Fibroblast of skin of abdomen (primary cell): ENCODE measurements at regions not wholly inside any gene's neighbourhood (a gene's known extent, or its start where the extent isn't known, plus 50 kb on each side); places are given as distances from the start of the nearest gene placed in this dataset.

ENCODE experiments used
- DNase-seq: peaks from one replicate; pipeline ENCODE4 v3.0.0-alpha.2; 2013

- no peak for DNase-seq
These were observed 274.9 kb upstream of the DCBLD2 start for GRCh38 chr3:99176169-99176964.

- DNase-seq = peak; percentile 76
These were observed 273.8 kb upstream of the DCBLD2 start for GRCh38 chr3:99175276-99175812.

DNA sequence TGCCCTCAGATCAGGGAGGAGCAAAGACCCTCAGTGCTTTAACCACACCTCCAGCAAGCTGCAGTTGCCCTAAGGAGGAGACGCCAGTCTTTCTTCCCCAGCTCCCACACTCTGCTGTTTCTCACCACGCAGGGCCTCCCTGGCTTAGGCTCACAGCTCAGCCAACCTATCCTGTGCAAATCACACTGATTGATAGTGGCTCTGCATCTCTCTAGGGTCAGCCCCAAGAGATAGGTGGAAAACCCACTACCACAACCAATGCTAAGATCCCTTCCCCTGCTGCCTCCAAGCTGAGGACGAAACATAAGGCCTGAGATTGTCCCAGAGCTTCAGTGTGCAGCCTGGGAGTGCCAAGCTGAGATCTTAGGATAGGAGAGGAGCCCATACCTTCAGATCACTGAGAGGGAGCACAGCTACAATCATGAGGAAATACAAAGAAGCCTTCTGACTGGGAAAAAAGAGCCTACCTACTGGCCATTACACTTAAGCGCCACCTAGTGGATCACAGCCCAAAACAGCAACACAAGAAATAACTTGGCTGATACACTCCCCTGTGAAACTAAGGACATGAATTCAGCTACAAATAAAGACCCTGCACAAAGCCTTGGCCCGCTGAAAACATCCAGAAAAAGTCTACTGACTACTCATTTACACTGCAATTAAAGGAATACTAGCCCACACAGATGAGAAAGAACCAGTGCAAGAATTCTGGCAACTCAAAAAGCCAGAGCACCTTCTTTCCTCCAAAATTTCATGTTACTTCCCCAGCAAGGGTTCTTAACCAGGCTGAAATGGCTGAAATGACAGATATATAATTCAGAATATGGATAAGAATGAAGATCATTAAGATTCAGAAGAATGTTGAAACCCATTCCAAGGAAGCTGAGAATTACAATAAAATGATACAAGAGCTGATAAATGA is 271.5 kb upstream of the DCBLD2 start:
- DNase-seq = peak; percentile 78

DNA sequence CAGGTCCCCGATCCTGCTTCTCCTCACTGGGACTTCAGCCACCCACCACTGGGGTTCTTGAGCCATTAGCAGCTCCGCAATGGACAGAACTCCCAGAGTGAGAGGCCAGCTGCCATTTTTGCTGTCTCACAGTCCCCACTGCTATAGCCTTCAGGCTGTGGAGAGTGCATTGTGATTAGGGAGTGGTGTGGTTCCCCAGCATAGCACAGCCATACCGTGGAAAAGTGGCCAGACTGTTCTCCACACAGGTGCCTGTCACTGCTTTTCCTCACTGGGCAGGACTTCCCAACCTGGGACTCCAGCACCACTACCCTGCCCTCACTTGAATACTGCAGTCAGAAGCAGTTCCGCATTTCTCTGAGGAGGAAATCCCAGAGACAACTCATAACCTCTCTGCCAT is 270.3 kb upstream of the DCBLD2 start:
- no peak for DNase-seq

- no peak for DNase-seq
These were observed 269.5 kb upstream of the DCBLD2 start for GRCh38 chr3:99170867-99171517.

DNA sequence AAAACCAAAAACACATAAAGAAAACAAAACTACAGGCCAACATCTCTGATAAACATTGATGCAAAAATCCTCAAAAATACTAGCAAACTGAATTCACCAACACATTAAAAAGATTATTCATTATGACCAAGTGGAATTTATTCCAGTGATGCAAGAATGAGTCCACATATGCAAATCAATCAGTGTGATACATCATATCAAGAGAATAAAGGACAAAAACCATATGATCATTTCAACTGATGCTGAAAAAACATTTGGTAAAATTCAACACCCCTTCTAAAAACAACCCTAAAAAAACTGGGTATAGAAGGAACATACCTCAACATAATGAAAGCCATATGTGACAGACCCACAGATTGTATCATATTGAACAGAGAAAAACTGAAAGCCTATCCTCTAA is 265.6 kb upstream of the DCBLD2 start:
- peak; percentile 66 for DNase-seq

GRCh38 chr3:99163314-99163713 is 261.8 kb upstream of the DCBLD2 start:
- no peak for DNase-seq

GRCh38 chr3:99159220-99159762 is 257.8 kb upstream of the DCBLD2 start:
- no peak for DNase-seq

GRCh38 chr3:99145031-99145430 is 243.5 kb upstream of the DCBLD2 start:
- no peak for DNase-seq

DNA sequence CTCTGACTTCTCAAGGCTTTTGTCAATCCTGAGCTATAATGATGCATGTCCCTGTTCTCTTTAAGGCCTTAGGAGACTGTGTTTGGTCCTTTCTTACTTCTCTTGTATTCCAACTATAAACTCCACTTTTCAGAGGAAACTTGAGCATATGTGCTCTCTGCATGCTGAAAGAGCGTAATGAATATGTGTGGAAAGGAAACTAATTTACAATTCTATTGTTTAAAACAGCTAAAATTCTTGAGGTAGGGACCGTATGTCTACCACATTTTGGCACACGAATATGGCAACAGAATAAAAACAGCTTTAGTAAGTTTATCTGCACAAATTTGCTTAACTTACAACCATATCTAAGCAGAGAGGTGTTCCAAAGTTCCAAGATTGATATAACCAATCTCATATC is 242.0 kb upstream of the DCBLD2 start:
- DNase-seq = no peak

- peak; percentile 79 for DNase-seq
These were observed 233.5 kb upstream of the DCBLD2 start for GRCh38 chr3:99134986-99135385.

GRCh38 chr3:99131876-99132275 is 230.4 kb upstream of the DCBLD2 start:
- peak; percentile 67 for DNase-seq

GRCh38 chr3:99128725-99129505 is 227.4 kb upstream of the DCBLD2 start:
- DNase-seq = peak; percentile 97

- DNase-seq = peak; percentile 28
These were observed 226.7 kb upstream of the DCBLD2 start for GRCh38 chr3:99128235-99128634.

DNA sequence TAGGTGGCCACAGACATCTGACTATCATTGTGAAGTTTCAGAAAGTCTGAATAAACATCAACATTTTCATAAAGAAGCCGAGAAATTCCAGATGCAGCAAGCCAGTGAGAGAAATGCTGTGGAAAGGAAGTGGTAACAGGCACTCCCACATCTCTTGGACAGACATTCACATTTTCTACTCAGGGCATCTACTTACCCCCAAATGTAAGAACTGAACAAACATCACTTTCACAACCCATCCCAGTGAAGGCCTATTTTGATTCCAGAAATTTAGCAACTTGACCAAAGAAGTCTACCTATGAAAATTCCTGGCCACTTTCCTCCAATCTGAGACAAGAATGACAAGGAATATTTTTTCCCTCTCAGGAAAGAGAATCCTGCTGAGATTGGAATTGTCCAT is 224.8 kb upstream of the DCBLD2 start:
- DNase-seq = no peak

DNA sequence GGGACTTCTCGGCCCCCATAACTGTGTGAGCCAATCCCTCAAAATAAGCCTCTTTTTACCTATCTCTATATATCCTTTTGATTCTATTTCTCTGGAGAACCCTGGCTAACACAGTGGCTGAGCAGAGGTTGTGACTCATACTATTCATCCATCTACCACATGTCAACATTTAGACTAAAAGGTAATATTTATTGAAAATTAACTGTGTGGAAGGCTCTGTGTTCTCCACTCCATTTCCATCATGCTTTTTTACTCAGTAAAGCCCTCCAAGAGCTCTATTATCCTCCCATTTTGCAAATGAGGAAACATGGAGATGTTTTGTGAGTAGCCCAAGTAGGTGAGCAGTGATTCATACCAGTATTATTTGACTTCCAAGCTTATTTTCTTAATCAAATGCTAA is 217.9 kb upstream of the DCBLD2 start:
- DNase-seq = peak; percentile 69

DNA sequence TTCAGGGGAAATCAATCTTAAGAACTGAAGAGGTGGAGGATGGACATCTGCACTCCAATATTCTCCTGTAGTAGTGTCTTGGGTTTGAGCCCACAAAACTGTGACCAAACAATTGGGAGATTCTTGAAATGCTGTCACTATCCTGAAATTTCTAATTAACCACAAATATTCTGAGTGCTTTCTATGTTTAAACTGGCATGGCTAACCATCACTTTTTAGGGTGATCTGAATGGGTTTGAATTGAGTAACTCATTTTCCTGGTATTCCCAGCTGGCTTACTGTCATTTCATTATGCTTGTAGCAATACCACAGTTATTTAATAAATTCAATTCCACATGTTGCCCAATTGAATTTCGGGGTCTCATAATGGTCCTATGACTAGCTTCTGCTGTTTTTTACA is 216.9 kb upstream of the DCBLD2 start:
- DNase-seq = peak; percentile 85

- peak; percentile 43 for DNase-seq
These were observed 213.2 kb upstream of the DCBLD2 start for GRCh38 chr3:99114565-99115291.

- no peak for DNase-seq
These were observed 209.7 kb upstream of the DCBLD2 start for GRCh38 chr3:99111235-99111634.

- no peak for DNase-seq
These were observed 208.9 kb upstream of the DCBLD2 start for GRCh38 chr3:99110401-99110800.

GRCh38 chr3:99108508-99108907 is 207.0 kb upstream of the DCBLD2 start:
- peak; percentile 95 for DNase-seq
